HG02870 (cell line): ENCODE measurements at regions not wholly inside any gene's neighbourhood (a gene's known extent, or its start where the extent isn't known, plus 50 kb on each side); places are given as distances from the start of the nearest gene placed in this dataset.

Experiments
- ATAC-seq: cut with Tn5 transposase; IDR thresholded peaks from one replicate; pipeline ENCODE4 v1.9.1; 2021; ENCODE audit warnings: mild to moderate bottlenecking, moderate library complexity; ENCODE audit not compliant: unreplicated experiment

DNA sequence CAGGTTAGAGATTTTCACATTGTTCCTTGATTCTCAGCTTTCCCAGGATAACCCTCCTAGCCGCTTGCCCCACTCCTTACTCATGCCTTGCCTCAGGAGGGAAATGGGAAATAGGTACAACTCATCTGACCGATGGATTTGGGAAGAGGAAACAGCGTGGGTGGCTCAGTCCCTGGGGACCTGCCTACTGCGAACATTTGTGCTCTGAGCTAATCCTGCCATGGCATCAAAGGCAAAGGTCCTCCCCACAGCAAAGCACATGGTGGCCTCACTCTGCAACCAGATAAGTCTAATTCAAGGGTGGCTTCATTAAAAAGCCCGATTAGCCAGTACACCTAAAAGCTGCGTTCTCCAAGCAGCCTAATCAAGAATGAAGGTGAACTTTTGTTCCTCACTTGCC, 82.4 kb upstream of the ADRA1B start:
- ATAC-seq, result no peak

DNA sequence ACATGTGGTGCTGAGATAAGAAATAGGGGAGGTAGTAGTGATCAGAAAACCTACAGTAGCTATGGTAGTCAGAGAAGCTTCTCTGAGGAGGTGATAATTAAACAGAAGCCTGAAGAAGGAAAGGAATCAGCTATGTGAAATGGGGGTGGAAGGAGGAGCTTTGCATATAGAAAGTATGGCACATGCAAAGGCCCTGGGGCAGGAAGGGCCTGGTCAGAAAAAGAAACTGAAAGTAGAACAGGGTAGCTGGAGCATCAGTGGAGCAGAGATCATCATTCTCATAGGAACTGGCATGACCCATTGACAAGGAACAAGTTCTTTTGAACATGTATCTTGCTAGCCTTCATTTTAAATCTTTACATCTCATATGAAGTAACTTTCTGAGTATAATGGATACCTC, 80.7 kb upstream of the ADRA1B start:
- ATAC-seq, result no peak

DNA sequence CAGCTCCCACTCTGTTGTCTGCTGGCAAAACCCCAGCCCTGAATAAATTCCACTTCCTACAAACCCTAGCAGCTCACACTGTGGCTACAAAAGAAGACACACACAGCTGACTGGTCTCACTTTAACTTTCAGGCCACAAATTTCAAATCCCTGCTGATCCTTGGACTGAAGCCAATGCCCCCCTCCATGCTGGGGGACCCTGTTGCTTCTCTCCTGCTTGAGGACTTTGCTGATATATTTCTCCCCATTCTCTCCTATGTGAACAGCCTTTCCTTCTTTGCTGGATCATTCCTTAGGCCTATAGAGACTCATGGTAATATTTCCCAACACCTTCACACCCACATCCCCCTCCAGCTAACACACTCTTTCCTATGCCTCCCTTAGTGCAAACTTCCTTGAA, 79.6 kb upstream of the ADRA1B start:
- ATAC-seq, result no peak

DNA sequence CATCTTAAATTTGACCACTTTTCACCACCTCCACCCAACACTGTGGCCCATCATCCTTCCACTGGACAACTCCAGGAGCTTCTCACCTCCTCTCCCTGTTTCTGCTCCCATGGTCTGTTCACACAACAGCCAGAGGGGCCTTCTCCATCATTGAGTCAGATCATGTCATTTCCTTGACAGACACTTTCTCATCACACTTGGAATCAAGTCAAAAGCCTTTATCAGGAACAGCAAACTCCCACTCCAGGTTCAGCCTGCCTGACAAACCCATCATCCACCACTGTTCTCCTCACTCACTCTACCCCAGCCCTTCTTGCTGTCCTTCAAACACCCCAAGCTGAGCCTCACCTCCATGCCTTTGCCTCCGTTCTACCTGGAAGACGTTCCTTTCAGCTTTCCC, 78.4 kb upstream of the ADRA1B start:
- ATAC-seq, result no peak

DNA sequence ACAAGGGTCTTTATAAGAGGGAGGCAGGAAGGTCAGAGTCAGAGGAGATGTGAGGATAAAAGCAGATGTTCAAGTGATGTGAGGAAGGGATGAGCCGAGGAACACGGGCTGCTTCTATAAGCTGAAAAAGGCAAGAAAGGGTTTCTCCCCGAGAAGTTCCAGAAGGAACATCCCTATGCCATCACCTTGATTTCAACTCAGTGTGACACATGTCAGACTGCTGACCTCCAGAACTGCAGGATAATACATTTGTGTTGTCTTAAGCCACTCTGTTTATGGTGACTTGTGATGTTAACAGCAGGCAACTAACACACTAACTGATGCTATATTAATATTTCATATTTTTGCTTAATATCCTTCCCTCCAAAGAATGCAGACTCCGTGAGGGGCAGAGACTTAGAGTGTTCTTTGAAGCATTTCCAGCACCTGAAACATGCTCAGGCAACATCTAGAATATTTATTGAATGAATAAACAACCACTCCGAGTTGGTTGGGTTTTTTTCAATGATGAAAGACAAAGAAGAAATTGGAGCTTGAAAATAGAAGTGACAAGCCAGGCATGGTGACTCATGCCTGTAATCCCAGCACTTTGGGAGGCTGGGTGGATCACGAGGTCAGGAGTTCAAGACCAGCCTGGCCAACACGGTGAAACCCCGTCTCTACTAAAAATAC, 77.6 kb upstream of the ADRA1B start:
- no peak for ATAC-seq

DNA sequence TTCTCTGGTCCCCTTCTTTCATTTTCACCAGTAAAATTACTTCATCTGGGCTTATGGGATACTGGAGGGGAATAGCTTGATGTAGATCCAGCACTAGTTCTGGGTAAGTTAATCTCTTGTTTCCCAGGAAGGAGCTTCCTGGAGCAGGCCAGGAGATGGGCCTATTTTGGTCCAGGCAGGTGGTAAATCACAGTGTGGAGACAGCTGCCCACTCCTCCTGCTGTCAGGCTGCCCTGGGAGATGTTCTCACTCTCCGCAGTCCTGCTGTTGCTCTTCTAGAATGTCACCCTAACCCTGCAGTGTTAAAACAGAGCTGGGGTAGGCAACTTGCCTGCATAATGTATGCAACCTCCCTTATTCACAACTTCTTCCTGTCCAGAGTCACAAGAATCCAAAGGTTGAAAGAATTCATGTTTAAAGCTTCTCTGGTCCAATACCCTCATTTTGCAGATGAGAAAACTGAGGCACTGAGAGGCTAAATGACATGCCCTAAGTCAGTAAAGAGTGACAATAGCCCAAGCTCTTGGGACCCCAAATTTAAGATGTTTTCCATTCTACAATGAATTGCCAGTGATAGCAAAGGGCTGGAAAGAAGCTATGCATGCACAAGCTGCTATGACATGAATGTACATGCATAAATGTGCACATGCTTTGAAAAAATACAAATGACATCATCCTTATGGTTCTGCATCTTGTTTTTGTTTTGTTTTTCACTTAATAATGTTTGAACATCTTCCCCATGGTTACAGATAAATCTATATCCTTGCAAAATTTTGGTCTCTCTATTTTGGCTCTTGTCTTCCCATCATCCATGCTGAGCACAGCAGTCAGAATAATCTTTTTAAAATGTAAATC, 71.8 kb upstream of the ADRA1B start:
- ATAC-seq, result no peak

DNA sequence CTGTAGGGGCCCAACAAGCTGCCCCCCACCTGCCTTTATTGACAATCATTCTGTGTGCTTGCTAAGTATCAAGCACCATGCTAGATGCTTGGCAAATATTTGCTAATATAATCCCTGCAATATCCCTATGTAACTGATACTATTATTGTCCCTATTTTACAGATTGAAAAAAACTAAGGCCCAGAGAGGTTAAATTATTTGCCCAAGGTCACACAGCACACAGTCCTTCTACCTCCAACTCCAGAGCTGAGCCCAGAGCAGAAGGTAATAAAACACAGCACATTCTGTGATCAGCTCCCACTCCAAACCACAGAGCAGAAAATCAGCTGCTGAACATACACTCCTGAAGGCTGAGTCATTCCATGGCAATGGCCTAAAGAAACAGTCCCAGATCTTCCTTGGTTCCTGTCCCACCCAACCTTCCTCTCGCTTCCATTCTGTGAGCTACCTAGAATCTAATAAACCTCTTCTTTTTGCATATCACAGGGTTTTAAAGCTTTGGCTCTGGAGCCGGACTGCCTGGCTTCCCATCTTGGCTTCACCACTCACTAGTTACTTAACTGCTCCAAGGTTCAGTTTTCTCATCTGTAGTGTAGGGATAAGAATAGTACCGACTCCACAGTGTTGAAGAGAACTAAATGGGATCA, 66.7 kb upstream of the ADRA1B start:
- no peak for ATAC-seq

DNA sequence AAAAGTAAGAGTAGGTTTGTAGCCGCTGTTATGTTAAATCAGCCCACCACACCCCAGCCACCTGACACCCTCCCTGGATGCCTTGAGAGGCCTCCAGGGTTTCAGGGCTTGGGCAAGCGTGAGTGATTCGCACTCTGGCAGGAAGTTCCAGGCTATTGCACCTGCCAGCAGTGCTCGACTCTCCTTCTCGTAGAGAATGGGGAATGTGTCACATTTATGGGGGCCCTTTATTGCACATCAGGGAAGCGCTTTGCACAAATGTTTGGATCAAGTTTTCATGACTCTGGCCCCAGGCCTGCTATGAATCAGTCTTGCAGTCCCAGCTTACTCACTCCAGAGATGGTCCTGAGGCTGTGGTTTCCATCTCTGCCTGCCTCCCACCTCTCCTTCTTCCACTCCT, 66.1 kb upstream of the ADRA1B start:
- ATAC-seq, result no peak

DNA sequence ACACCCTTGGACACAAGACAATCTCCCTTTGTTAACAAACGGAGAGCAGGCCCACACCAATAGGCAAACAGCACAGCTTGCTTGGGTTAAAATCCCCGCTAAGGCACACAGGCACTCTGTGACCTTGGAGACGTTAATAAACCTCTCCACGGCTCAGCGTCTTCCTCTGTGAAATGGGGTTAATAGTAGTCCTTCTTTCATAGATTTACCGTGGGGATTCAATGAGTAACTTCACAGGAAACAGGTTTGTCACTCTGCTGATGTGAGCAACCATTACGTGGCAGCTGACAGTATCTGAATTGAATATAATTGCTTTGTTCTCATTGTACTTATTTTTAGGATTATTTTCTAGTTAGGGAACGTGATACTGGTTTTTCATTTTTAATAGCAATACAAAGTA, 65.2 kb upstream of the ADRA1B start:
- ATAC-seq, result no peak

DNA sequence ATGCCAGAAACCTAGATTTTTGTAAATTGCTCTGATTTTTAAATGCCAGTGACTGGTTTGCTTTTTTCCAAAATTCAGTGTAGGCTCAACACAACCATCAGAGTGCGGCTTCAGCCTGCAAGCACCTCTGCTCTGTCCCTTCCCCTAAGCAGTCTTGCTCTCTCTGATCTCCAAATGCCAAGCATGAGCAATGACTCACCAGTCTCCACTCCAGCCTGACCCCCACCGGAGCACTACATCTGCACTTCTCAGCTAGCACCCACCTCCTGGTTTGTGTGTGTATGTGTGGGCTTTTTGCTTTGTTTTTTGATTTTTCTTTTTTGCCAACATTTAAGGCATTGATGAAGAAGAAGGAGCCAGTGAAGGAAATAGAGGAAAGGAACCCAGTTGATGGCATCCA, 61.4 kb upstream of the ADRA1B start:
- no peak for ATAC-seq

DNA sequence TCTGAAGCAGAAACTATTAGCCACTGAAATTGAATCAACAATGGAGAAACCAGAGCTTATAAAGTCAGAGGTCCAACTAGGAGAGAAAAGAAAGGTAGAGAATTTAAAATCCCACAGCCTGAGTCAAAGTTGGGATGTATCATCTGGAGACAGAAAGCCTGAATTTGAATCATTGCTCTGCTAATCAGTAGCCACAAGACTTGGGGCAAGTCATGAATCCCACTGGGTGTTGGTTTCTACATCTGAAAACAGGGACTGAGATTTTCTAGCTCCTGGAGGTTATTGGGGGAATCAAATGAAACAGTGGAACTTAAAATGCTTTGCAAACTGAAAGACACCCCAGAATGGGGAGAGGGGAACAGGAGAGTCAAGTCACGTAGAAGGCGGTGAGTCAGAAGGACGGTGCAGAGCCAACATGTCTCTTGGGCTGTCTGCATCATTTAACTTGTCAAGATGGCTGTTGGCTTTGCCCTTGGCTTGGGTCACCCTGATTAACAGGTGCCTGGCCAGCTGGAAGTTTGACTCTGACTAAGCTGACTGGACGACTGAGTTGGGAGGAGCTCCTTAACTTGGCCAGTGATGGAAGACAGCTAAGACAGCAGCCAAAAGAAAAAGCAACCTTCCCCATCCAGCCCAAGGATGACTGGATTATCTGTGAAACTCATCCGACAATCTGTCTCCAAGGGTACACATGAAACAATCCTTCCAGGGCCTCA, 60.6 kb upstream of the ADRA1B start:
- no peak for ATAC-seq

DNA sequence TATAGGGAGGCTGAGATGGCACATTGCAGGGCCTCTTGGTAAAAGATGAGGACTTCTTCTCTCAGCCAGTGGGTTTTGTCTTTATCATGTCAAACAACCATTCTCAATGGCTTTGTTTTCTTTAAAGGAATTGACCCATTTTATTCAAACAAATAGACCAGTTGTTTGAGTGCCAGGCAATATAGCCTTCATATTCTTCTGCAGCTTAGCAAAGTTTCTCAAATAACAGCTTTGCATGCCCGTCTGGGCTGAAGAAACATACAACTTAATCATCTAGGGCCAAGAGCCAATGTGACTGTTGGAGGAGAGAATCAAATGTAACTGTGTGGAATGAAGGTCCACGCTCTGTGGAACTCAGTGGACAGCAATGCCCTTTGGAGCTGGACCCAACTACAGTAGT, 57.4 kb upstream of the ADRA1B start:
- no peak for ATAC-seq

DNA sequence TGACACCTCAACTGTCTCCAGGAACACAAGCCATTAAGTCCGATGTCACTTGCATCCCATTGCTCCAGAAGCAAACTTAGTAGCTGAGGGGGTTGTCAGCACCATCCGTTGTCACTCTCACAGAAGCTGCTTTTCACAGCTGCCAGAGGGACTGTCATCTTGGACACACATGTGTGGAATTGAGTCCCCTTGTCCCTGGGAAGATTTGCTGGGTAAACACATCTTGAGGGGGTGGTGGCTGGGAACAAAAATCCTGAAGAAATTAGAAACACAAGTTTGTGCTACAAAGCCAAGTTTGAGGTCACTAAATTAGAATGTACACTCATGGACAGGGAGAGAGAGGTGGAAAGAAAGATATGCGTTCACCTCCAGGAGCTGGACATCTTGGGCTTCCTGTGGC, 55.2 kb upstream of the ADRA1B start:
- no peak for ATAC-seq

DNA sequence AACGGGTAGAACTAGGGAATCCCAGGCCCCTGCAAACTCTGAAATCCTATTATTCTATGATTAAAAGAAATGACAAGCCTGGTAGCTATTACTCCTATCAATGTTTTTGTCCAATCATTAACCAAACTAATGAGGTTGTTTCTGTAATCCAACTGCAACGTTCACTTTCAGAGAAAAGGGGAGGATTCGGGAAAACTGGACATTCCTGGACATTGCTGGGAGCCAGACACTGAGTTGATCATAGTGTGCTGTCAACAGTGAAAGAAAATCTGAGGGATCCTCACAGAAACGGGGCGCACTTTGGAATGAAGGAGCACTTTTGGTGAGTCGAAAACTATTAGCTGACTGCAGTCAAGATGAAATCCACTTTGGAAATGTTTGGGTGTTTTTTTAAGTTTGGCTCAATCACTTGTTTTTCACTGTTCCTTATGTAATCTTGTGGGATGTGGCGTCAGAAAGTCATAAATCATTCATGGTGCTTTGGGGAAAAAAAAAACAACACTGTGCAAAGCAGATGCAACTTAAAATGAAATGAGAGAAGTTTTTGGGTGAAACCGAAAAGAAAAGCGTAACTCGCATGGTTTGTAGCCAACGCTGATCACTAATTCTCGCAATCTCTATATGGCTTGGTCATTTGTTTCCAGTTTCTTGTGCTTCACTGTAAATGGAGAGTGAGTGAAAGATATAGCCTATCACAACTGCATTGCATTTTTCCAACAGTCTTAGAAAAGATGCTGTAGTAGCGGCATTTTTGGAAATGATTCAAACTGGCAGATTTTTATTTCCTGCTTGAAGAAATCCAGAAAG, 51.2 kb upstream of the ADRA1B start:
- peak; percentile 93 for ATAC-seq

DNA sequence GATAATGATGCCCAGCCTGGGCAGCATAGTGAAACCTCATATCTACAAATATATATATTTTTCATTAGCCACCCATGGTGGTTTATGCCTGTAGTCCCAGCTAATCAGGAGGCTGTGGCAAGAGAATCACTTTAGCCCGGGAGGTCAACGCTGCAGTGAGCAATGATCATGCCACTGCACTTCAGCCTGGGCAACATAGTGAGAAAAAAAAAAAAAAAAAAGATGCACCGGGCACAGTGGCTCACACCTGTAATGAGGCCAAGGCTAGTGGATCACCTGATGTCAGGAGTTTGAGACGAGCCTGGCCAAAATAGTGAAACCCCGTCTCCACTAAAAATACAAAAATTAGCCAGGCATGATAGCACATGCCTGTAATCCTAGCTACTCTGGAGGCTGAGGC, 50.2 kb upstream of the ADRA1B start:
- ATAC-seq, result no peak
